ENCODE measurements at regions not wholly inside any gene's neighbourhood (a gene's known extent, or its start where the extent isn't known, plus 50 kb on each side); places are given as distances from the start of the nearest gene placed in this dataset.

DNA sequence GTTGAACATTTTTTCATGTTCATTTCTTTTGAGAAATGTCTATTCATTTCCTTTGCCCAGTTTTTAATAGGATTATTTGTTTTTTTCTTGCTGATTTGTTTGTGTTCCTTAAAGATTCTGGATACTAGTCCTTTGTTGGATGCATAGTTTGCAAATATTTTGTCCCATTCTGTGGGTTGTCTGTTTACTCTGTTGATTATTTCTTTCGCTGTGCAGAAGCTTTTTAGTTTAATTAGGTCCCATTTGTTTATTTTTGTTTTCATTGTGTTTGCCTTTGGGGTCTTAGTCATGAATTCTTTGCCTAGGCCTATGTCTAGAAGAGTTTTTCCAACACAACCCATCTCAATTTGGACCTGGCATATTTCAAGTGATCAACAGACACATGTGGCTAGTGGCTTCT is 116.1 kb upstream of the GALNT2 start:
- no peak for DNase-seq (ENCODE audit: low read depth in 2 of 3, low spot score in 2 of 3)

DNA sequence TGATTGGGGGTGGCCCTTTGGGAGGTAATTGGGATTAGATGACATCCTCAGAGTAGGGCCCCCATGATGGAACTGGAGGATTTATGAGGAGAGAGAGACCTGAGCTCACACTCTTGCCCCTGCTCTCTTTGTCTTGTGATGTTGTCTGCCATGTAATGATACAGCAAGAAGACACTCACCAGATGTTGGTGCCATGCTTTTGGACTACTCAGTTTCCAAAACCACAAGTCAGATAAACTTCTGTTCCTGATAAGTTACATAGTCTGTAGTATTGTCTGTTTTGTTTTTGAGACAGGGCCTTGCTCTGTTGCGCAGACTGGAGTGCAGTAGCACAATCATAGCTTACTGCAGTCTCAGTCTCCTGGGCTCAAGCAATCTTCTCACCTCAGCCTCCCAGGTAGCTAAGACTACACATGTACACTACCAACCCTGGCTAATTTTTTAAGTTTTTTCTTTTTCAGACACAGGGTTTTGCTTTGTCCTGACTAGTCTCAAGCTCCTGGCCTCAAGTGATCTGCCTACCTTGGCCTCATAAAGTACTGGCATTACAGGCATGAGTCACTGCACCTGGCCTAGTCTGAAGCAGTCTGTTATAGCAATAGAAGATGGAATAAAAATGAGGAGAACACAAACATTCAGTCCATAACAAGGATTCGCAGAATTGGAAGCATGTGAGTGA is 115.0 kb upstream of the GALNT2 start:
- no peak for DNase-seq (ENCODE audit: low read depth in 2 of 3, low spot score in 2 of 3)

DNA sequence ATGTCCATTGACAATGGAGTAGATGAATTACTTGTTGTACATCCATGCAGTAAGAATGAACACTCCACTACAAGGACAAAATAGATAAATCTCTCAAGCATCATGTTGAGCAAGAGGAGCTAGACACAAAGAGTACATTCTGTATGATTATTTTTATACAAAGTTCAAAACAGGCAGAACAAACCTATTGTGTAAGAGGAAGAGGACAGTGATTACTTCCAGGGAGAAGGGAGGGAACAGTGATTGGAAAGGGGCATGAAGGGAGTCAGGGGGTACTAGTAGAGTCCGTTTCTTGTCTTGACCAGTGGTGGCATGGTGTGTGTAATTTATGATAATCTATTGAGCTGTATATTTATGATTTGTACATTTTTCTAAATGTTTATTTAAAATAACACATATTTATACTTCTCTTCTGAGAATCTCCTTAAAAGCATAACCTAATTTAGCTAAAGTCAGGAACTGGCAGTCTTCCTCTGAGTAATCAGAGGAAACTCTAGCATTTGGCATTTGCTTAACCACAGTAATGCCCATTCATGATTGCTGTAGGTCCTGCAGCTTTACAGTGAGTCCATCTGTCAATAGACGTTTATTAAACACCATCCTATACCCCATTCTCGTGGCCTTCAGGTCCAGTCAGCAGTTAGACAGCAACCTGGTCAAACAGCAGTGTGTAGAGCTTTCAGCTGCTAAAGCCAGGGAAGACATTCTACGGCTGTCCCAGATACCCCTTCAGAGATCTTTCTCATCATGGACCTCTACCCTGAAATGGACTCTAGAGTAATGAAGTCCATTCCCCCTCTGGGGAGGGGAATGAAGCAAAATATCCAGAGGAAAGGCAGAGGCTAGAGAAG is 114.1 kb upstream of the GALNT2 start:
- DNase-seq (ENCODE audit: low read depth in 2 of 3, low spot score in 2 of 3): no peak

DNA sequence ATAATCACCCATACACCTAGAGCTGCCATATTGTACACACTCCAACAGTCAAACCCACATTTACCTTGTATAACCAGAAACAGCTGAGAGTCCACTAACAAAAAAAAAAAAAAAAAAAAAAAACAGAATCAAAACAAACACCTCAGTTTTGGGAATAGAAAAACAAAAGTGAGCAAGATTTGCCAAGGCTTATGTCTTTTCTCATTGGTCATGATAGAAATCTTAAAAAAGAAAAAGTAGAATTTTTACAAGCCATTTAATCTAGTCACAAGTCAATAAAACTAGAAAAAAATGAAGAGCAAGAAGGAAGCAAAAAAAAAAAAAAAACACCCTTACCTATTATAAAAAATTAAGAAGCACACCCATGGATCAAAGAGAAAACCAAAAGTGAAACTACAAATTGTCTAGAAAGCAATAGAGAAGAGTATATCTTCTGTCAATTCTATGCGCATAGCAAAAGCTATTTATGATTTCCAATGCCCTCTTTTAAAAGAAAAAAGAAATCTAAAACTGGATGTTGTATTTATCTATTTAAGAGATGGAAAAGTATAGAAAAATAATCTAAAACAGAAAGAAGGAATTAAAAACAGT is 113.2 kb upstream of the GALNT2 start:
- DNase-seq (ENCODE audit: low read depth in 2 of 3, low spot score in 2 of 3): peak in 1 of 3 donors; percentile 11

DNA sequence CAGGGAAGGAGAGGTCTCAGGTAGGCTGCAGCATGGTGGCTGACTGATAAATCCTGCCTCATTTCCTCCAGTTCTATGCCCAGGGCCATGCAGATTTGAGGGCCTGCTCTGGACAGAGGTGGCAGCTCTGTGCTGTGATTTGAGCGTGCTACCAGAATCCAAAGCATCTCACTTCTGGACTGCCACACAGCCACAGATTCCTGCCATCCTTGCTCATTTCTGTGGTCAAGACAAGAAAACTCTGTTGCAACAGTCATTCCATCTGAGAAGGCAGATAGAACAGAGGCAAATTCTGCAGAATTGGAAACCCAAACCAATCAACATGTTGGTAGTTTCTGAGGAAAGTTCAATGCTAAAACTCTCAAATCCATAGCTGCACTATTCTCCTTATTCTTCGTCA is 102.8 kb upstream of the GALNT2 start:
- DNase-seq (ENCODE audit: low read depth in 2 of 3, low spot score in 2 of 3): no peak

DNA sequence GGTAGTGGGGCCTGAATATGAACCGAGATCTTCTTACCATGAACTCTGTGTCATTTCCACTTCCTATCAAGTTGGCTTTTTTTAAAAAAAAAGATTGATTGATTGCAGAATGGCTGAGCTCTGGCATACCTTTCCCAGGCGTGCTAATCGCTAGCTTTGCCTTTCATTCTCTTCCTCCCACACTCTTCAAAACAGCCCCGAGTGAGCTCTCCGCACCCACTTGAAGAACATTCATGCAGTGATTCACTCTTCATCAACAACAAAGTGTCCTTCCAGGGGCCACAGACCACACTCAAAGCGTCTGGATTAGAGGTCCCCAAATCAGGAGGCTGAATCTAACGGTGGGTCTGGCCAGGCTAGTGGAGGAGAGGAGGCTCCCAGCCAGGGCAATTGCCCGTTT is 96.3 kb upstream of the GALNT2 start:
- no peak for DNase-seq (ENCODE audit: low read depth in 2 of 3, low spot score in 2 of 3)

DNA sequence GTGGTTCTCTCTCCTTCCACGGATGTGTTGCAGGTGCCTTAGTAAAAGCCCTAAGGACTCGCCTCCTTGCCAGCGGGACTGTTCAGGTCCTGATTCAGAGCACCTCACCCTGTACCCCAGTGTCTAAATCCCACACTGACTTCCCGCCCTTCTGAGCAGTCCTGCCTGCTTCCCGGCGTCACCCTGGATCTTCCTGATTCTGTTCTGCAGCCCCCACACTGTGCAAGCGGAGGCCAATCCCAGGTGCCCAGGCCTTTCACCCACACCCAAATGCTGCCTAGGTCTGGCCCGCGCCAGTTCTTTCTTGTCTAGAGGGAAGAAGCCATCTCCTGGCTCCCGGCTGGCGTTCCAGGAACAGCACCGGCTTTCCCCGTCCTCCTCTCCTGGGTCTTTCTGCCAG is 95.9 kb upstream of the GALNT2 start:
- DNase-seq (ENCODE audit: low read depth in 2 of 3, low spot score in 2 of 3): no peak

DNA sequence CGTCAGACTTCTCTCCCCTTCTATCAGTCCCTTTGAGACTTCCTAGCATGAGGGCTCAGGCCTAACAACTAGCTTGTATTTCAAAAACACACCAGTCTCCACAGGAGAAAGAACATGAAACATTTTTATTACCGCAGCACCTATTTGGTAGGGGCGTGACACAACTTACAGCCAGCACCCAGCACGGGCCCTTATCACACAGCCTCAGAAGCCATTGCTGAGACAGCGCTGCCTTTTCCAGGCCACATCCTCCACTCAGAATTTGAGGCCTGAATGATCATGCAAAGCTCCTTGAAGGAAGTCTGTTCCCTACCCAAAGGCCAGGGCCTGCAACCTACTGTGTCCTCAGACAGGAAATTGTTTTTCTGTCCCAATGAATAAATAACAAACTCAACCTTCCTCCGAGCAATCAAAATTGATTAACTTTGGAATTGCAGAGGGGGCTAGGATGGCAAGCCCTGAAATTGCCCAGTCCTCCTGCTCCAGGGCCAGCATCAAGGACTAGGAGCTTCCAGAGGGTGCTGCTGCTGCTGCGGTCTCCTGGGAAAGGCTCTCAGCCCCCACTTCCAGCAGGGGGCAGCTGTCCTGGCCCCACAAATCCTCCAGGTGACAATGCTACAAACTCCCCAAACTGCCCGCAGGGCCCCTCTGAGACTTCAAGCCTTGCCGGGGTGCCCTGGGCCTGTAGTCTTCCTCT is 94.3 kb upstream of the GALNT2 start:
- peak in 2 of 3 donors; percentile 14 to 17 for DNase-seq (ENCODE audit: low read depth in 2 of 3, low spot score in 2 of 3)

- no peak for DNase-seq (ENCODE audit: low read depth in 2 of 3, low spot score in 2 of 3)
These were observed 93.8 kb upstream of the GALNT2 start for GRCh38 chr1:229973297-229973612.

- no peak for DNase-seq (ENCODE audit: low read depth in 2 of 3, low spot score in 2 of 3)
These were observed 92.0 kb upstream of the GALNT2 start for GRCh38 chr1:229975047-229975446.

- no peak for DNase-seq (ENCODE audit: low read depth in 2 of 3, low spot score in 2 of 3)
These were observed 87.0 kb upstream of the GALNT2 start for GRCh38 chr1:229980009-229980408.

DNA sequence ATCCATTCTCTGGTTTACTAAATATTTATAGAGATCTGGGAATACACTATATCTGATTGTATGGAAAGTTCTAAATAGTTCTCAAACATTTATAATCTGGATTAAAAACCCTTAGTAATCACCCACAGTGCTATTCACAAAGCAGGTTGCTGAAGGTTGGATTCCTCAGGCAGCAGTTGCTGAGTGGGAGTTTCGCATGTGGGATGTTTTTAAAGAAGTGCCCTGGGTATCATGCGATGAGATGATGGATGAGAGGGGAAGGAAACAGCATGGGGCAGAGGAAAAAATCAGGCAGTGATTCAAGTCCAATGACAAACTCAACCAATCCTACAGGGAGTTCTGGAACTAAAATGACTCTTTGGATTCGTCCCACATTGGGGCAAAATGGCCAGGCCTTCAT is 85.3 kb upstream of the GALNT2 start:
- DNase-seq (ENCODE audit: low read depth in 2 of 3, low spot score in 2 of 3): no peak

DNA sequence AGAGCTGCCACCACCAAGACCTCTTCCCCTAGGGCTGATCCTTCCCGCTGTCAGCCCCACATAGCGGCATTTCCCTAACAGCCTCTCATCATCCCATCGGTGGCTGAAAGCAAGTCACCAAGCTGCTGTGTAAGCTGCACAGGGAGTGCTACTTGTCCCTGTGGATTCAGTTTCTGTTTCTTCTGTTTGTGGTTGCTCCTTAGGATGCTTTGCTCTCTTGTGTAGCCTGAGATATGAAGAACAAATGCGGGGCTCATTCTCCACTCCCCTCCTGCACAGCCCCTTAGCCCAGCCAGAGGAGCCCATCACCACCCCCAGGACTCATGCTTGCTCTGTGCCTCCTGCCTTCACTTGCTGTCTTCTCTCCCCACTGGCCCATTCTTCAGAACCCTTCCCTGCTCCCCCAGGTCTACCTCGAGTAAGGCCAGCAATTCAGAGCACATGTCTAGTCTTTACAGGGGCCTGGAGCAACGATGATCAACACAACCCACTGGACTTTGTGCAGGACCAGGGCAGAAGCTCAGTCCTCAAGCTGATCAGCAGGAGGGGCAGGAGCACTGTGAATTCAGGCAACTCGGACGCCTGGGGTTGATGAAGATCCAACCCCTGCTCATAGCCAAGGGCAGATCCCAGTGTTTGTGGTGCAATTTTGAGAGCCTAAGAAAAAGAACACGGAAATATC is 82.6 kb upstream of the GALNT2 start:
- no peak for DNase-seq (ENCODE audit: low read depth in 2 of 3, low spot score in 2 of 3)

DNA sequence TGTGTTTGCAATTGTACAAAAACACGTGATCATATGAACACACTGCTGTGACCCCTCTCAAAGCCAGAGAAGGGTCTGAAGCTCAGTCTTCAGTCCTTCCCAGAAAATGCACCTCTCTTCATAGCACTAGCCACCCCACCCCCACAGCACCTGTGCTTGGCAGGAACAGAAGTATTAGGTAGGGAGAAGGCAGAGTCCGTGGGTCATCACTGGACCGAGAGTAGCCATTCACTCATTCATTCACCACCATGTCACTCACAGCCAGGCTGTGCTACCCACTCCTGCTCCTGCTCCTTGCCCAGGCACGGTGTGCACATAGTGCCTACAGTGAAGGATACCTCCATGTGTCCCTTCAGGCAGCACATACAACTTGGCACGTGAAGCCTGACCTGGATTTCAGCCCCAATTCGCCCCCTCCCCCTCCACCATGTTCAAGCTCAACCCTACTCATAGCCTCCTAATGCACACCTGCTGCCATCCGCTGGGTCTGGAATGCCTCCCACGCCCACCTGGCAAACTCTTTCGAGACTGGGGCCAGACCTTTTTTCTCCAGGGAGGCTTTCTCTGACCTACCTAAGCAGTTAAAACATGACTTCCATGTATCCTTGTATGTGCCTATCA is 81.9 kb upstream of the GALNT2 start:
- DNase-seq (ENCODE audit: low read depth in 2 of 3, low spot score in 2 of 3): no peak

GRCh38 chr1:229985613-229986010 is 81.4 kb upstream of the GALNT2 start:
- DNase-seq (ENCODE audit: low read depth in 2 of 3, low spot score in 2 of 3): no peak

DNA sequence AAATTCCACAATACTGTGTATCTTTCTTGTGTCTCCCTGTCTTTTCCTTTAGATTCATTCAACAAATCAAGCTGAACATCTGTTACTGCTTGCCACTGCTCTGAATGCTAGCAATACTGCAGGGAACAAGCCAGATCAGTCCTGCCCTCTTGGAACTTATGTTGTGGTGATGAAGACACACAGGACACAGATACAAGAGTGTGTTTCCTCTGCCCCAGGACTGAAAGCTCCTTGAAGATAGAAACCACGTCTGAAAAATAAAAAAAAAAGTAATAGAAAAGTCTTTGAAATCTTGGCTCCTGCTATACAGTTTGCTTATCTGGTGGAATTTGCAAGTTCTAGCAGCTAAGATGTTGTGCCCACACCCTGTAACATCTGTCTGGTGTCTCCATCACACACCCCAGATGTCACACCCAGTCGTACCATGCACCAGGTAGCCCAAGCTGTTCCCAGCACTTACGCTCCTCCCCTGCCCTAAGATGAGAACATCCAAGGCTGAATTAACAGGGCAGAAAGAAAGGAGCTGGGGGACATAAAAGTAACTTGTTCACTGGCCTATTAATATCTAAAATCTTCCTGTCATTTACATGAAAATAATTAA is 80.2 kb upstream of the GALNT2 start:
- no peak for DNase-seq (ENCODE audit: low read depth in 2 of 3, low spot score in 2 of 3)

GRCh38 chr1:229987953-229988352 is 79.1 kb upstream of the GALNT2 start:
- no peak for DNase-seq (ENCODE audit: low read depth in 2 of 3, low spot score in 2 of 3)

DNA sequence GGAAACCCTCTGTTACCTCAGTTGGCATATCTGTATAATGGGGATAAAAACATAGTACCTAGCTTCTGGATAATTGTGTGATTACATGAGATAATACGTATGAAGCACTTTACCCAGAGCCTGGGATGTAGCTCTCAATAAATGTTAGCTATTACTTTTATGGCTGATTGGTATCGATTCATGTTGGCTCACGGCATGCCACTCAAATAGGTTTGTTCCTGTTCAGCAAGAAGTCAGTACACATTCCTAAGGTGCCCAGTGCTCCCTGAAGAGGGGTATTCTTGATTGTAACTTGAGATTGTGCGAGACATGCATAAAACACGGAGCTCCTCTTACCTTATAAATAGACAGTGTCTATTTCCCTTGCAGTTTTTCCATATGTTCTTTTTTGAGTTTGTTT is 78.5 kb upstream of the GALNT2 start:
- DNase-seq (ENCODE audit: low read depth in 2 of 3, low spot score in 2 of 3): no peak

DNA sequence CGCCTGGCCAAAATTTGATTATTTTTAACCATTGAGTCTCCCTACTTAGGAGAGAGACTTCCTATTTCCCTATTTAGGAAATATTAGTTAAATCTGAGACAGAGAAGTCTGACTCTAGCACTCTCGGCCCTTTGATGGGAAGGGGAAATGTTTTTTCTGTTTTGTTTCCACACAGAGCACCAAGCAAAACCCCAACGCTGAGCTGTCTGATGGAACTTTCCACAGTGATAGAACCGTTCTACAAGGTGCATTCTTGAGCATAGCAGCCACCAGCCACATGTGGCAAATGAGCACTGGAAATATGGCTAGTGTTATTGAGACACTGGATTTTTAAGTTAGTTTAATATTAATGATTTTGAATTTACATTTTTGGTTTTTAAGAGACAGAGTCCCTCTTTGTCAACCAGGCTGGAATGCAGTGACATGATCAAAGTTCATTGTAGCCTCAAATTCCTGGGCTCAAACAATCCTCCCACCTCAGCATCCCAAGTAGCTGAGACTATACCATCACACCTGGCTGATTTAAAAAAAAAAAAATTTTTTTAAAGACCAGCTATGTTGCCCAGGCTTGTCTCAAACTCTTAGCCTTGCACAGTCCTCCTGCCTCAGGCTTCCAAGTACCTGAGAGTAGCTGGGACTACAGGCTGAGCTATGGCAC is 77.3 kb upstream of the GALNT2 start:
- DNase-seq (ENCODE audit: low read depth in 2 of 3, low spot score in 2 of 3): no peak

GRCh38 chr1:229990326-229990725 is 76.7 kb upstream of the GALNT2 start:
- no peak for DNase-seq (ENCODE audit: low read depth in 2 of 3, low spot score in 2 of 3)
